ENCODE measurements at regions not wholly inside any gene's neighbourhood (a gene's known extent, or its start where the extent isn't known, plus 50 kb on each side); places are given as distances from the start of the nearest gene placed in this dataset.

- no peak for DNase-seq
These were observed 272.5 kb downstream of the GALR1 start for GRCh38 chr18:77522051-77522675.

- DNase-seq = no peak
These were observed 275.3 kb downstream of the GALR1 start for GRCh38 chr18:77524909-77525308.

GRCh38 chr18:77526962-77527361 is 277.3 kb downstream of the GALR1 start:
- no peak for DNase-seq

GRCh38 chr18:77528872-77529271 is 279.2 kb downstream of the GALR1 start:
- no peak for DNase-seq

DNA sequence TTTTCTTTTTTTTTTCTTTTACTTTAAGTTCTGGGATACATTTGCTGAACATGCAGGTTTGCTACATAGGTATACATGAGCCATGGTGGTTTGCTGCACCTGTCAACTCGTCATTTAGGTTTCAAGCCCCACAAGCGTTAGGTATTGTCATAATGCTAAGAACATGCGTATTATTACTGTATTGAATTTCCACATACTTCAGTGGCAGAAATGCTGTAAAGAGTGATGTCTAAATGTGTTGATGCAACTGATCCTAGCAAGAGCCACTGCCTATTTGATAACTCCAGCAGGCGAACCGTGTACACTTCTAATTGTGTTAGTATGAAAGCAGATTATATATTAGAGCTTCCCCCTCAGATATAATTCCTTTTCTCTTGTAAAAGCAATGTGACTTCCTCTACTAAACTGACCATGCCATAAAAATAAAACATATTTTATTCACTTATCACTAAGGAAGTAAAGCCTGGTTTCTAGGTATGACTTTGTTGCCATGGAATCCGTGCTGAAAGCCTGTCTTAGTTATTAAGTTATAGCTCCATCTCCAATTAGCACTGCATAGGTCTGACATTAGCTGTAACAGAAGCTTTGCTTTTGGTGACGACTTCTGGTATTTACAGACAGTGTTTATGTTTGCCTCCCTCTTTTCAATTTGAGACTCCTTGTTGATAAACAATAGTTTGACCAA is 280.0 kb downstream of the GALR1 start:
- no peak for DNase-seq

DNA sequence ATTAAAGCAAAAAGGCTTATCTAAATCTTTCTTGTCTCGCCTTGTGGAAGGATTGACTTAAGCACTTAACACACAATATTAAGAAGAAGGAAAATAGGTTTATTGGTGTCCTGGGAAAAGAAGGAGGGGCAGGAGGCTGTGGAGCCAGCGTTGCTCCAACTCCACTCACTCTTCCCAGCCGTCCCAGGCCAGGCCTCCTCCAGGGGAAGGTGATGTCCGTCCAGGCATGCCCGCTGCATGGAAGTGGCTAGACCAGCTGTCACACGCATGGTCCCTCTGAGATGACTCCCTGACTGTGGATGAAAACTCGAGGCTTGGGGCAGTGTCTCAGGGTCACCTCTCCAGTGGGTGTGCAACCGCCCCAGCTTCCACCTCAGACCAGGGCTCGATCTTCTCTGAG is 281.1 kb downstream of the GALR1 start:
- no peak for DNase-seq

GRCh38 chr18:77539860-77540259 is 290.2 kb downstream of the GALR1 start:
- DNase-seq = no peak

GRCh38 chr18:77544792-77545191 is 295.1 kb downstream of the GALR1 start:
- no peak for DNase-seq

- no peak for DNase-seq
These were observed 298.1 kb downstream of the GALR1 start for GRCh38 chr18:77547757-77548156.

DNA sequence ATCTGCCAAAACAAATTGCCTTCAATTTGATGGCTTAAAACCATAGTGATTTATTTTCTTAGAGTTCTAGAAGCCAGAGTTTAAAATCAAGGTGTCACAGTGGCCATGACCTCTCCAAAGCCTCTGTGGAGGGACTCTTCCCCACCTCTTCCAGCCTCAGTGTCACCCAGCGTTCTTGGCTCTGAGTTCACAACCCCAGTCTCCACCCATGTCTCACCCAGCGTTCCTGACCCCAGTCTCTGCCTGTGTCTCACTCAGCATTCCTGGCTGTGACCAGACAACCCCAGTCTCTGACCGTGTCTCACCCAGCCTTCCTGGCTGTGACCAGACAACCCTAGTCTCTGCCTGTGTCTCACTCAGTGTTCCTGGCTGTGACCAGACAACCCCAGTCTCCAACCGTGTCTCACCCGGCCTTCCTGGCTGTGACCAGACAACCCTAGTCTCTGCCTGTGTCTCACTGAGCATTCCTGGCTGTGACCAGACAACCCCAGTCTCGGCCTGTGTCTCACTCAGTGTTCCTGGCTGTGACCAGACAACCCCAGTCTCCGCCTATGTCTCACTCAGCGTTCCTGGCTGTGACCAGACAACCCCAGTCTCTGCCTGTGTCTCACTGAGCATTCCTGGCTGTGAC is 299.3 kb downstream of the GALR1 start:
- no peak for DNase-seq

DNA sequence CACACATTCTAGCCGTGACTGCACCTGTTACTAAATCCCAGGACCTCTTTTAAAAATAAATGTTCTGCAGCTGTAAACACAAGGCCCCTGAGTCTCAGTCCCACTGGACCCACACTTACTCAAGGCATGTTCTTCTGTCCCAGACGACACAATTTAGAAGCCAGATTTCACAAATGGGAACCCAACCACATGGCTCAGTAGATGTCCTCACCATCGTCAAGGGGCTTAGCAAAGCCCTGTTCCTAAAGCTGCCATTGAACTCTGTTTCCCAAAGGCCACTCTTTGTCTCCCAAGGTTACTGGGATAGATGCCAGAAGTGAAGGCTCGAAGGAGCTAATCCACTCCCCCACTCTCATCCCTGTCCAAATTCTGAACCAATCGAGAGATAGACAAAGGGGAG is 301.0 kb downstream of the GALR1 start:
- DNase-seq = no peak

DNA sequence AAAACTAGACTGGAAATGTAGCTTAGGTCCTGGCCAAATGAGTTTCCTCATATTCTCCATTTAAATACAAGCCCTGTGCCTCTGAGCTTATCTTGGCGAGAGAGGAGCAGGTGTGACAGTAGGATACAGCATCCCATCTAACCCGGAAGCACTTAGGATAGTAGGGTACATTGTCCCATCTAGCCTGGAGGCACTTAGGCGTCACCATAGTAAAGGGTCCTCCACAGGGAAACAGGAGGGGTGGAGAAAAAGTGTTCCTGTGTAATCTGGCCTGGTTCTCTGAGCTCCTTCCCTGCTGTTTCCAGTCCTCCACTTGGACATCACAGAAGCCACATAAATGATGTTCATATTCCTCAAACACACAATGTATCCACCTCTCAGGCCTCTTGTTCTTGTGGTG is 301.4 kb downstream of the GALR1 start:
- DNase-seq = no peak

DNA sequence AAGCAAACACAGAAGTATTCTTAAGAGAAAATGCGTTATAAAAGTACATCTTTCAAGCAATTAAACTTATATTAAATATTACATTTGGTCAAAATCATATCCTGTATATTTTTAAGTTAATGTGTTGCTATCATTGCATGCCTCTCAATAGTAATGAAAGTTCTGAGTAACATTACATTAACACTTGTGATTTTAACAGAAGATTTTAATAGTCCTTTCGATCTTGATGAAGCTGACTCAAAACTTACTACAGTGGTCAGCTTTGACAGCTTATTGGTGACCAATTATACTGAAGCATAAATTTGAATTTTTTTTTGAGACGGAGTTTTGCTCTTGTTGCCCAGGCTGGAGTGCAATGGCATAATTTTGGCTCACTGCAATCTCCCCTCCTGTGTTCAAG is 303.3 kb downstream of the GALR1 start:
- DNase-seq = no peak

DNA sequence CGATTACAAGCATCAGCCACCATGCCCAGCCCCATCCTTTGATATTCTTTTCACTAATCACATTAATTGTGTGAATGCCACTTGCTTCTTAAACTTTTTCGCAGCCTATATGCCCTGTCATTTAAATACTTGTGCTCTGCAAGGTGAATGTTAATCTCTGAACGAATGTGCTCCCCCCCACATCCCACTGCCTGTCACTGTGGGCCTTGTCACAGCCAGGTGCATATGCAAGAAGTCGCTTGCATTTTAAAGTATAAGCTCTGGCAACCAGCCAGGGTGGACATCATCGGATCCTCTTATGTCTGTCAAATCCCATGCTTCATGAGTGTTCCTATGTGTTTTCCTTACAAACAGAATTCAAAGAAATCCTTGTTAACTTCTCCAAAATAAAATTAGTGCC is 304.4 kb downstream of the GALR1 start:
- DNase-seq = no peak

DNA sequence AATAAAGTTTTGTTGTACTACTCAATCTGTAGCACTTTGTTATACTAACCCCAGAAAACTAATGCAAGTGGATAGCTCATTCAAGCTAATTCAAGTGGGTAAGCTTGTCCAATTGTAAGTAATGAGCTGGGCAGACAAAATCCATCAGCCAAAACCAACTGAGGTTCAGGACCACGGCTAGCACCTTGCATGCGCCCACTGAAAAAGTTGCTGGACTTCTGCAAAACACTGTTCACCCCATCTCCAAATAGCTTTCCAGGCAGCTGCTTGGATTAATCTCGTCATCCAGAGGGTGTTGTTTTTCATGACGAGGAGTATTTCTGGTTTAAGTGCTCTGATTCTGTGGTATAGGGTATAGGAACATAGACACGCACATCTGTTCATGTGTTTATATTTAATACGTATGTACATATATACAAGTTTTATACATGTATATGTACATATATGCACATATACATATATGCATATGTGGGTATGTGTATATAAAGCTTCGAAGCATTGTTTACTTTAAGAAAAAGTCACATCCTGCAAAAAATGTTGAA is 307.5 kb downstream of the GALR1 start:
- no peak for DNase-seq

DNA sequence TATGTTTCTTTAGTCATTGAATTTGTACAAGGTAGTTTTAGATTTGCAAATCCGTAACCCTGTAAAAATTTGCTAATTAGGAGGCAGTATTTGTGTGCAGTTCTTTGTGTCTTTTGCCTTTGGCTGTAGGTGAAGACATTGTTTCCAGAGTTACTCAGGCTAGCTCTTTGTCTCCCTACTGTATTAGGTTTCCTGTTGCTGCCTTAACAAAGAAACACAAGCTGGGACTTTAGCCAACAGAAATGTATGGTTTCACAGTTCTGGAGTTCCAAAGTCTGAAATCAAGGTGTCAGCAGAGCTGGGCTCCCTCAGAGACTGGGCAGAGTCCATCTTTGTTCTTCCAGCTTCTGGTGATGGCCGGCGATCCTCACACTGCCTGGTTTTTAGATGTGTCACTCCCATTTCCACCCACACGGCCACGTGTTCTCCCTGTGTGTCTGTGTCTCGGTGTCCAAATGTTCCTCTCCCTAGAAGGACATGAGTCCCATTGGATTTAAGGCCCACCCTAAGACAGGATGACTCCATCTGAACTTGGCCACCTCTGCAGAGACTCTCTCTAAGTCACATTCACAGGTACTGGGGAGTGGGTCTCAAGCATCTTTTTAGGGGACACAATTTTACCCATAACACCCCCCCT is 309.7 kb downstream of the GALR1 start:
- DNase-seq = no peak

DNA sequence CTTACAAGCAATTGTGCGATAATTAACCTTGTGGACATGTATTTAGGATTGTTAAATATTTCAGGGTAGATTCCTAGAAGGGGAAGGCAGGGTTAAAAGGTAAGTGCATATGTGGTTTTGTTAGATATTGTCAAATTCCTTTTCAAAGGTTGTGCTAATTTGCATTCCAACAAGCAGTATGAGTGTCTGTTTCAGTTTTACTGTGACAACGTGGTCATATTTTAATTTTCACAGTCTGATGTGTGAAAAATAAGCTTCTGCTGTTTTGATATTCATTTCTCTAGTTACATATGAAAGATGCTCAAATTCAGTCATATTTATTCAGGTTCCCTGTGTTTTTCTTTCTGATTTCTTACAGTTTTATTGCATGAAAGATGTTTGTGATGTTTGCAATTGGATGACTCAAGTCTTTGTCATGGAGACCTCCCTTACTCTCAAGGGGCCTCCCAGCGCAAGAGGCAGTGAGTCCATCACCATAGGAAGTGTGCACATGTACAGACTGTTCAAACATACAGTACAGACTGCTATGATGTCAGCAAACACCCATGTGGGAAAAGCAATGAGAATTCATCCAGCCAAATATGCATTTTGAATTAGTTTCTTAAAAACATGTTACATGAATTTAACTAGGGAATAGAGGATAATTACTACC is 310.8 kb downstream of the GALR1 start:
- DNase-seq = no peak

- no peak for DNase-seq
These were observed 317.0 kb downstream of the GALR1 start for GRCh38 chr18:77566604-77567003.

GRCh38 chr18:77567205-77567604 is 317.6 kb downstream of the GALR1 start:
- no peak for DNase-seq

GRCh38 chr18:77571743-77572142 is 322.1 kb downstream of the GALR1 start:
- DNase-seq = no peak

DNA sequence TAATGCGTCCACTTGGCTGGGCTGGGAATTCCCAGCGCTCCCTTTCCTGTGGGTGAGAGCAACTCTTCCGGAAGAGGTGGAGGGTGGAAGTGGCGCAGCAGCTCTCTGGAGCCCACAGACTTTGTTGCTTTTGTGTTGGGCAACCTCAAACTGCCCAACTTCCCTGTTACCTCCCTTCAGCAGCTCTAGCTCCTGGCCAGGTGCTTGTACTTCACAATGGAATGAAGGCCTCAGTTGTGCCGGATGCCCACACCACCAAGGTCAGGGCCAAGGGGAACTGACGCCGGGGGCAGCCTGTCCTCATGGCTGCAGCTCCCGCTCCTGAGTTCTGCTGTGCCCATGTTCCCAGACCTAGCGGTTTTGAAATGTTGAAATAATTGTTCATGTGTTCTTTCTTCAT is 322.9 kb downstream of the GALR1 start:
- no peak for DNase-seq

- DNase-seq = no peak
These were observed 323.9 kb downstream of the GALR1 start for GRCh38 chr18:77573571-77573970.

- DNase-seq = no peak
These were observed 341.4 kb downstream of the GALR1 start for GRCh38 chr18:77590943-77591515.
